BE2C (cell line): ENCODE measurements at regions not wholly inside any gene's neighbourhood (a gene's known extent, or its start where the extent isn't known, plus 50 kb on each side); places are given as distances from the start of the nearest gene placed in this dataset.

Experiments used
- DNase-seq: peaks from one replicate; pipeline ENCODE4 v3.0.0-alpha.2; 2020
- H3K27me3 ChIP-seq: fragments of 250-450 bp; sonication (Bioruptor Pico); 2 replicates; pipeline ENCODE4 v1.5.1; 2020; ENCODE audit warnings: mild to moderate bottlenecking
- H3K36me3 ChIP-seq: fragments of 250-450 bp; sonication (Bioruptor Pico); 2 replicates; pipeline ENCODE4 v1.5.1; 2020; ENCODE audit warnings: mild to moderate bottlenecking
- H3K4me1 ChIP-seq: fragments of 250-450 bp; sonication (Bioruptor Pico); 2 replicates; pipeline ENCODE4 v1.5.1; 2020
- H3K4me3 ChIP-seq: 2 replicates; pipeline ENCODE4 v1.5.1; 2011; ENCODE audit warnings: low read depth, low read length
- H3K9me3 ChIP-seq: fragments of 250-450 bp; sonication (Bioruptor Pico); 2 replicates; pipeline ENCODE4 v1.5.1; 2020
- CTCF ChIP-seq: IDR thresholded peaks from 2 replicates; pipeline ENCODE4 v1.5.1; 2012; ENCODE audit warnings: mild to moderate bottlenecking, low read depth, low read length

GRCh38 chr1:163789911-163790310 lies 468.2 kb downstream of the NUF2 start:
- H3K27me3 ChIP-seq = no peaks in the 10 kb centered on the region
- H3K4me3 ChIP-seq = no peak overlapping the region
- no peaks in the 10 kb centered on the region for H3K4me1 ChIP-seq
- no peaks in the 10 kb centered on the region for H3K36me3 ChIP-seq
- no peak for TF ChIP-seq CTCF
- DNase-seq = no peak
- H3K9me3 ChIP-seq = no peaks in the 10 kb centered on the region

- no peaks in the 10 kb centered on the region for H3K36me3 ChIP-seq
- no peaks in the 10 kb centered on the region for H3K27me3 ChIP-seq
- no peaks in the 10 kb centered on the region for H3K9me3 ChIP-seq
- no peaks in the 10 kb centered on the region for H3K4me1 ChIP-seq
- no peak for TF ChIP-seq CTCF
- no peak for DNase-seq
- H3K4me3 ChIP-seq = no peak overlapping the region
Observed at GRCh38 chr1:163794551-163794950, 472.8 kb downstream of the NUF2 start.

- H3K9me3 ChIP-seq = no peaks in the 10 kb centered on the region
- no peaks in the 10 kb centered on the region for H3K4me1 ChIP-seq
- H3K27me3 ChIP-seq = no peaks in the 10 kb centered on the region
- H3K4me3 ChIP-seq = no peak overlapping the region
- DNase-seq = no peak
- no peaks in the 10 kb centered on the region for H3K36me3 ChIP-seq
- no peak for TF ChIP-seq CTCF
Observed at GRCh38 chr1:163796394-163796821, 474.7 kb downstream of the NUF2 start.

- DNase-seq = no peak
- Histone ChIP-seq H3K9me3 (no peaks in the 10 kb centered on the region), H3K4me3 (no peak overlapping the region), H3K36me3 (no peaks in the 10 kb centered on the region), H3K4me1 (no peaks in the 10 kb centered on the region), H3K27me3 (no peaks in the 10 kb centered on the region)
- no peak for TF ChIP-seq CTCF
Observed at GRCh38 chr1:163797816-163798215, 476.1 kb downstream of the NUF2 start.

- Histone ChIP-seq H3K4me1 (no peaks in the 10 kb centered on the region), H3K27me3 (no peaks in the 10 kb centered on the region), H3K36me3 (no peaks in the 10 kb centered on the region), H3K9me3 (no peaks in the 10 kb centered on the region), H3K4me3 (no peak overlapping the region)
- no peak for TF ChIP-seq CTCF
- no peak for DNase-seq
Observed at GRCh38 chr1:163799190-163799805, 477.5 kb downstream of the NUF2 start.

GRCh38 chr1:163807331-163808049 lies 485.7 kb downstream of the NUF2 start:
- no peaks in the 10 kb centered on the region for H3K27me3 ChIP-seq
- no peaks in the 10 kb centered on the region for H3K9me3 ChIP-seq
- DNase-seq = no peak
- H3K4me1 ChIP-seq = no peaks in the 10 kb centered on the region
- TF ChIP-seq CTCF = no peak
- no peak overlapping the region for H3K4me3 ChIP-seq
- H3K36me3 ChIP-seq = no peaks in the 10 kb centered on the region
